Erythroblast (primary cell): ENCODE measurements at regions not wholly inside any gene's neighbourhood (a gene's known extent, or its start where the extent isn't known, plus 50 kb on each side); places are given as distances from the start of the nearest gene placed in this dataset.

Experiments
- DNase-seq, 2 experiments: peaks; one replicate each; lab custom pipeline; 2025; lab: John Stamatoyannopoulos, UW
- GATA1 ChIP-seq: IDR thresholded peaks from 2 replicates; pipeline ENCODE4 v1.6.1; 2011; ENCODE audit warnings: low read depth, mild to moderate bottlenecking, control low read depth, low read length, moderate library complexity
- POLR2A ChIP-seq: IDR thresholded peaks from 2 replicates; pipeline ENCODE4 v1.6.1; 2011; ENCODE audit warnings: mild to moderate bottlenecking, low read length

- TF ChIP-seq GATA1 (no peak), POLR2A (no peak)
- DNase-seq = no peak
These were observed 283.7 kb upstream of the MAP3K7 start for GRCh38 chr6:90870561-90870960.

GRCh38 chr6:90868656-90869055 is 281.8 kb upstream of the MAP3K7 start:
- DNase-seq = no peak
- TF ChIP-seq POLR2A = no peak
- TF ChIP-seq GATA1 = no peak

GRCh38 chr6:90868256-90868655 is 281.4 kb upstream of the MAP3K7 start:
- TF ChIP-seq GATA1 = no peak
- no peak for TF ChIP-seq POLR2A
- no peak for DNase-seq

- DNase-seq = no peak
- TF ChIP-seq GATA1 (no peak), POLR2A (no peak)
These were observed 278.6 kb upstream of the MAP3K7 start for GRCh38 chr6:90865513-90865912.

- TF ChIP-seq GATA1 = no peak
- TF ChIP-seq POLR2A = no peak
- no peak for DNase-seq
These were observed 276.2 kb upstream of the MAP3K7 start for GRCh38 chr6:90863043-90863442.

GRCh38 chr6:90860822-90861601 is 274.1 kb upstream of the MAP3K7 start:
- TF ChIP-seq POLR2A (no peak), GATA1 (no peak)
- peak in 1 of 2 experiments; percentile 6 for DNase-seq

- TF ChIP-seq POLR2A (no peak), GATA1 (no peak)
- DNase-seq = no peak
These were observed 272.7 kb upstream of the MAP3K7 start for GRCh38 chr6:90859612-90860011.

- TF ChIP-seq POLR2A (no peak), GATA1 (no peak)
These were observed 272.2 kb upstream of the MAP3K7 start for GRCh38 chr6:90859056-90859455.

GRCh38 chr6:90849686-90850085 is 262.8 kb upstream of the MAP3K7 start:
- DNase-seq = no peak

More at GRCh38 chr6:90859056-90859455, 272.2 kb upstream of the MAP3K7 start:
- no peak for DNase-seq

GRCh38 chr6:90846824-90847223 is 260.0 kb upstream of the MAP3K7 start:
- no peak for TF ChIP-seq POLR2A
- no peak for TF ChIP-seq GATA1
- no peak for DNase-seq

More at GRCh38 chr6:90849686-90850085, 262.8 kb upstream of the MAP3K7 start:
- no peak for TF ChIP-seq POLR2A
- TF ChIP-seq GATA1 = no peak

- no peak for DNase-seq
- no peak for TF ChIP-seq POLR2A
These were observed 248.8 kb upstream of the MAP3K7 start for GRCh38 chr6:90835596-90836212.

- TF ChIP-seq POLR2A (no peak), GATA1 (no peak)
These were observed 242.4 kb upstream of the MAP3K7 start for GRCh38 chr6:90829311-90829710.

GRCh38 chr6:90820436-90820835 is 233.6 kb upstream of the MAP3K7 start:
- no peak for DNase-seq

More at GRCh38 chr6:90829311-90829710, 242.4 kb upstream of the MAP3K7 start:
- DNase-seq = no peak

GRCh38 chr6:90819483-90819882 is 232.6 kb upstream of the MAP3K7 start:
- TF ChIP-seq POLR2A (no peak), GATA1 (no peak)
- no peak for DNase-seq

More at GRCh38 chr6:90820436-90820835, 233.6 kb upstream of the MAP3K7 start:
- no peak for TF ChIP-seq POLR2A
- no peak for TF ChIP-seq GATA1

- TF ChIP-seq POLR2A (no peak), GATA1 (no peak)
- no peak for DNase-seq
These were observed 231.3 kb upstream of the MAP3K7 start for GRCh38 chr6:90818163-90818562.
